ENCODE measurements at regions not wholly inside any gene's neighbourhood (a gene's known extent, or its start where the extent isn't known, plus 50 kb on each side); places are given as distances from the start of the nearest gene placed in this dataset.

GRCh38 chr15:91445695-91446228, 345.7 kb downstream of the SV2B start:
- TF ChIP-seq, protein P1, sequence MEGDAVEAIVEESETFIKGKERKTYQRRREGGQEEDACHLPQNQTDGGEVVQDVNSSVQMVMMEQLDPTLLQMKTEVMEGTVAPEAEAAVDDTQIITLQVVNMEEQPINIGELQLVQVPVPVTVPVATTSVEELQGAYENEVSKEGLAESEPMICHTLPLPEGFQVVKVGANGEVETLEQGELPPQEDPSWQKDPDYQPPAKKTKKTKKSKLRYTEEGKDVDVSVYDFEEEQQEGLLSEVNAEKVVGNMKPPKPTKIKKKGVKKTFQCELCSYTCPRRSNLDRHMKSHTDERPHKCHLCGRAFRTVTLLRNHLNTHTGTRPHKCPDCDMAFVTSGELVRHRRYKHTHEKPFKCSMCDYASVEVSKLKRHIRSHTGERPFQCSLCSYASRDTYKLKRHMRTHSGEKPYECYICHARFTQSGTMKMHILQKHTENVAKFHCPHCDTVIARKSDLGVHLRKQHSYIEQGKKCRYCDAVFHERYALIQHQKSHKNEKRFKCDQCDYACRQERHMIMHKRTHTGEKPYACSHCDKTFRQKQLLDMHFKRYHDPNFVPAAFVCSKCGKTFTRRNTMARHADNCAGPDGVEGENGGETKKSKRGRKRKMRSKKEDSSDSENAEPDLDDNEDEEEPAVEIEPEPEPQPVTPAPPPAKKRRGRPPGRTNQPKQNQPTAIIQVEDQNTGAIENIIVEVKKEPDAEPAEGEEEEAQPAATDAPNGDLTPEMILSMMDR (IDR thresholded peaks at IDR 0.05; ENCODE audit: poor library complexity, severe bottlenecking) = no peak
- TF ChIP-seq, protein P2, sequence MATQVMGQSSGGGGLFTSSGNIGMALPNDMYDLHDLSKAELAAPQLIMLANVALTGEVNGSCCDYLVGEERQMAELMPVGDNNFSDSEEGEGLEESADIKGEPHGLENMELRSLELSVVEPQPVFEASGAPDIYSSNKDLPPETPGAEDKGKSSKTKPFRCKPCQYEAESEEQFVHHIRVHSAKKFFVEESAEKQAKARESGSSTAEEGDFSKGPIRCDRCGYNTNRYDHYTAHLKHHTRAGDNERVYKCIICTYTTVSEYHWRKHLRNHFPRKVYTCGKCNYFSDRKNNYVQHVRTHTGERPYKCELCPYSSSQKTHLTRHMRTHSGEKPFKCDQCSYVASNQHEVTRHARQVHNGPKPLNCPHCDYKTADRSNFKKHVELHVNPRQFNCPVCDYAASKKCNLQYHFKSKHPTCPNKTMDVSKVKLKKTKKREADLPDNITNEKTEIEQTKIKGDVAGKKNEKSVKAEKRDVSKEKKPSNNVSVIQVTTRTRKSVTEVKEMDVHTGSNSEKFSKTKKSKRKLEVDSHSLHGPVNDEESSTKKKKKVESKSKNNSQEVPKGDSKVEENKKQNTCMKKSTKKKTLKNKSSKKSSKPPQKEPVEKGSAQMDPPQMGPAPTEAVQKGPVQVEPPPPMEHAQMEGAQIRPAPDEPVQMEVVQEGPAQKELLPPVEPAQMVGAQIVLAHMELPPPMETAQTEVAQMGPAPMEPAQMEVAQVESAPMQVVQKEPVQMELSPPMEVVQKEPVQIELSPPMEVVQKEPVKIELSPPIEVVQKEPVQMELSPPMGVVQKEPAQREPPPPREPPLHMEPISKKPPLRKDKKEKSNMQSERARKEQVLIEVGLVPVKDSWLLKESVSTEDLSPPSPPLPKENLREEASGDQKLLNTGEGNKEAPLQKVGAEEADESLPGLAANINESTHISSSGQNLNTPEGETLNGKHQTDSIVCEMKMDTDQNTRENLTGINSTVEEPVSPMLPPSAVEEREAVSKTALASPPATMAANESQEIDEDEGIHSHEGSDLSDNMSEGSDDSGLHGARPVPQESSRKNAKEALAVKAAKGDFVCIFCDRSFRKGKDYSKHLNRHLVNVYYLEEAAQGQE (IDR thresholded peaks at IDR 0.05; ENCODE audit: borderline replicate concordance) = no peak
- TF ChIP-seq EZH2 (IDR thresholded peaks at IDR 0.05; ENCODE audit: borderline replicate concordance, insufficient read depth, low read length, poor library complexity, severe bottlenecking) = no peak
- TF ChIP-seq EP300 (conservative IDR thresholded peaks at IDR 0.05; ENCODE audit: poor library complexity, severe bottlenecking) = no peak
